Progenitor cell of endocrine pancreas (in vitro differentiated cells): ENCODE measurements at regions not wholly inside any gene's neighbourhood (a gene's known extent, or its start where the extent isn't known, plus 50 kb on each side); places are given as distances from the start of the nearest gene placed in this dataset.
"Not testable (repeated sequence)": the region's sequence is repeated elsewhere in the genome, so short reads cannot be mapped to it uniquely, and the experiment has no call there.

Experiments used
- DNase-seq: peaks from one replicate; pipeline ENCODE4 v3.0.0; 2021; ENCODE audit warnings: low spot score; ENCODE audit not compliant: unreplicated experiment
- H3K27ac Mint-ChIP-seq: 2 replicates; pipeline ENCODE4 v1.8.0; 2021; ENCODE audit warnings: mild to moderate bottlenecking, moderate library complexity, mixed read lengths
- H3K27me3 Mint-ChIP-seq: 2 replicates; pipeline ENCODE4 v1.8.0; 2021; ENCODE audit warnings: mixed read lengths
- H3K36me3 Mint-ChIP-seq: 2 replicates; pipeline ENCODE4 v1.8.0; 2022; ENCODE audit warnings: mixed read lengths; ENCODE audit not compliant: insufficient read depth
- H3K4me1 Mint-ChIP-seq: 2 replicates; pipeline ENCODE4 v1.8.0; 2021; ENCODE audit warnings: low read depth, mixed read lengths
- H3K4me3 Mint-ChIP-seq: 2 replicates; pipeline ENCODE4 v1.8.0; 2021; ENCODE audit warnings: low read depth, mild to moderate bottlenecking, moderate library complexity, mixed read lengths
- H3K9me3 Mint-ChIP-seq: 2 replicates; pipeline ENCODE4 v1.8.0; 2021; ENCODE audit warnings: low read depth, mixed read lengths
- TF ChIP-seq, protein P1 (sequence below): fragments of 200-600 bp; sonication (generic); IDR thresholded peaks from one replicate; pipeline ENCODE4 v1.5.0; 2021; ENCODE audit warnings: antibody characterized with exemption, mild to moderate bottlenecking; ENCODE audit not compliant: unreplicated experiment

DNA sequence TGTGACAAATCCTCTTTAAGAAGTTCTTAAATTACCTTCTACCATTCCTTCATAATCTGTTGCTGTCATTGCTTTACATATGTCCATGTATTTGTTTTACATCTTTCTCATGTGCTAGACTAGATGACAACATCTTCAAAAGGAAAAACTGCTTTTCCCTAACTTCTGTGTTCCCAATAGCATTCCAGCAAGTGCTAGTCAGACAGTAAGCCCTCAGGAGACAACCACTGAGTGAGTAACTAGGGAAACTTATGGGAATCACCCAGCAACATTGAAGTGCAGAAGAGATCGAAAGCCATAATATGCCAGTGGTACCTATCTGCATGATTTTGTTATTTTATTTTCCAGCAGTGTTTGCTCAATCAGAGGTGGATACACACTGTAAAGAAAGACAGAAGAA lies 889.7 kb upstream of the API5 start:
- H3K36me3 Mint-ChIP-seq, result no peaks in the 10 kb centered on the region
- no peak for DNase-seq
- no peaks in the 10 kb centered on the region for H3K27me3 Mint-ChIP-seq
- H3K4me1 Mint-ChIP-seq, result no peaks in the 10 kb centered on the region
- H3K27ac Mint-ChIP-seq, result no peak overlapping the region
- no peaks in the 10 kb centered on the region for H3K9me3 Mint-ChIP-seq
- TF ChIP-seq, protein P1, sequence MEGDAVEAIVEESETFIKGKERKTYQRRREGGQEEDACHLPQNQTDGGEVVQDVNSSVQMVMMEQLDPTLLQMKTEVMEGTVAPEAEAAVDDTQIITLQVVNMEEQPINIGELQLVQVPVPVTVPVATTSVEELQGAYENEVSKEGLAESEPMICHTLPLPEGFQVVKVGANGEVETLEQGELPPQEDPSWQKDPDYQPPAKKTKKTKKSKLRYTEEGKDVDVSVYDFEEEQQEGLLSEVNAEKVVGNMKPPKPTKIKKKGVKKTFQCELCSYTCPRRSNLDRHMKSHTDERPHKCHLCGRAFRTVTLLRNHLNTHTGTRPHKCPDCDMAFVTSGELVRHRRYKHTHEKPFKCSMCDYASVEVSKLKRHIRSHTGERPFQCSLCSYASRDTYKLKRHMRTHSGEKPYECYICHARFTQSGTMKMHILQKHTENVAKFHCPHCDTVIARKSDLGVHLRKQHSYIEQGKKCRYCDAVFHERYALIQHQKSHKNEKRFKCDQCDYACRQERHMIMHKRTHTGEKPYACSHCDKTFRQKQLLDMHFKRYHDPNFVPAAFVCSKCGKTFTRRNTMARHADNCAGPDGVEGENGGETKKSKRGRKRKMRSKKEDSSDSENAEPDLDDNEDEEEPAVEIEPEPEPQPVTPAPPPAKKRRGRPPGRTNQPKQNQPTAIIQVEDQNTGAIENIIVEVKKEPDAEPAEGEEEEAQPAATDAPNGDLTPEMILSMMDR, result no peak
- H3K4me3 Mint-ChIP-seq, result no peak overlapping the region

GRCh38 chr11:42434911-42435310 lies 876.9 kb upstream of the API5 start:
- H3K36me3 Mint-ChIP-seq, DNase-seq, H3K27ac Mint-ChIP-seq, H3K27me3 Mint-ChIP-seq, H3K4me1 Mint-ChIP-seq, H3K4me3 Mint-ChIP-seq: not testable (repeated sequence)
- peaks cover 11% of the 10 kb centered on the region for H3K9me3 Mint-ChIP-seq

DNA sequence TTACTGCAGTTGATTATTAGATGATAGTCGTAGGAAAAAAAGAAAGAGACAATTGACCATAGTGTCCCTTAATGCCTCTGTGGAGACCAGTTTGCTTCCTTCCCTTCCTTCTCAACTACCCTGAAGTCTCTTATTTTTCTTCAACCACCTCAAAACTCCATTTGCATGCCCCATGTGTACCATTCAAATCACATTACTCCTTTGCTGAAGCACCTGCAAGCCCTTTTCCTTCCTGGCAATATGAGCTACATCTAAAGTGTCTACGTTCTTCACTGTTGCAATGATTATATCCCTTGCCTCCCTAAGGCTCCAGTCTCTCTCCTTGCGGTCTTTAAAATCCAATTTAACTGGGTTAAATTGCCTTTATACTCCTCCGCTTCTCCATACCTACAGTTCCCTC lies 867.4 kb upstream of the API5 start:
- no peak overlapping the region for H3K27ac Mint-ChIP-seq
- H3K4me3 Mint-ChIP-seq, result no peak overlapping the region
- DNase-seq, result no peak
- no peaks in the 10 kb centered on the region for H3K27me3 Mint-ChIP-seq
- no peaks in the 10 kb centered on the region for H3K36me3 Mint-ChIP-seq
- H3K9me3 Mint-ChIP-seq, result peaks cover 4% of the 10 kb centered on the region
- TF ChIP-seq, protein P1, result no peak
- H3K4me1 Mint-ChIP-seq, result no peaks in the 10 kb centered on the region

DNA sequence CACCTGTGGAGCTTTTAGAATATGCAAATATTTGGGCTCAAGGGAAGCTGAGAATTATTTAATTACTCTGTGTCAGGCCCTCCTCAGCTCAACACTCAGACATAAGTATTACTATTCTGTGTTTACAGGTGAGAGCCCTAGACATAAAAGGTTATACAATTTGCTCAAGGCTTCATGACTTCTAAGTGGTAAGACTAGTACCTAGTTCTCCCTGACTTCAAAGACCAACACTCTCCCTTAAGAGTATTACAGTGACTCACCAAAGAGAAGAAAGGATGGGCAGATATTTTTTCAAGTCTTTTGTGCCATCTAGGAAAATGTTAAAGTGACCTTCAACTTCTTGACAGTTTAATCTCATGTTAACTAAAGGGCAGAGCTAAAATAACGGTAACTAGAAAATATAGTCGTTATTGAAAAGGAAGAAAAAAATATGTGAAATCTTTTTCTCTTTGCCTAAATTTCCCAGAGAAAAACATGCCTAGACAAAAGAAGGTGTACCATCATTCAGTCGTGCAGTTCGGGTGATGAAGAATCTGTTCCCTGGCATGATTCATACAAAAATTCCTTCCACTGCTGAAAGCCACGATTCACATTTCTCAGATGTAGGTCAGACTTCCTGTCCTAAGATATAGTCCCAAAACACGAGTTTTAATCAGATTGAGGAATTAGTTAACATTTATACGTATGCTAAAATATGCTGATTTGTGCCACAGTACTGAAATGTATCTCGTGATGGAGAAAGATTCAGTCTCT lies 849.1 kb upstream of the API5 start:
- H3K27ac Mint-ChIP-seq, result no peak overlapping the region
- H3K4me1 Mint-ChIP-seq, result no peaks in the 10 kb centered on the region
- no peaks in the 10 kb centered on the region for H3K36me3 Mint-ChIP-seq
- TF ChIP-seq, protein P1, result no peak
- no peaks in the 10 kb centered on the region for H3K9me3 Mint-ChIP-seq
- no peak overlapping the region for H3K4me3 Mint-ChIP-seq
- DNase-seq, result no peak
- H3K27me3 Mint-ChIP-seq, result no peaks in the 10 kb centered on the region

GRCh38 chr11:42465623-42466022 lies 846.2 kb upstream of the API5 start:
- H3K36me3 Mint-ChIP-seq, result no peaks in the 10 kb centered on the region
- no peaks in the 10 kb centered on the region for H3K27me3 Mint-ChIP-seq
- no peak for DNase-seq
- H3K9me3 Mint-ChIP-seq, result no peaks in the 10 kb centered on the region
- no peak overlapping the region for H3K27ac Mint-ChIP-seq
- TF ChIP-seq, protein P1, result no peak
- H3K4me3 Mint-ChIP-seq, result no peak overlapping the region
- no peaks in the 10 kb centered on the region for H3K4me1 Mint-ChIP-seq

DNA sequence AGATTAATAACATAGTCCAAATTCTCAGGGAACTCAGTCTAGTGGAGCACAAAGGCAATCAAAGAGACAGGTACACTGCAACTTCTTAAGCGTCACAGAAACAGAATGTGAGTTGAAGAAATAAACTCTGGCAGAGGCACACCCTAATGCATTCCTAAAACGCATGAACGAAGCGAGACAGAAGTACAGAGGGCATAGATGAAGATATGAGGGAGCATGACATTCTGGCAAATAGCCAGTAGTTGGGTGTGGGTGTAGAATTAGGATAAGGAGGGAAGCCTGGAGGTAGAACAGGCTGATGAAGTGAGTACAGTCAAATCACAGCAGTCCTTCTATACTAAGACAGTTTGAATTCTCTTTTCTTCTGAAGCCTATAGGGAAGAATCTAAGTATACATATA lies 838.7 kb upstream of the API5 start:
- TF ChIP-seq, protein P1, result no peak
- Mint-ChIP-seq H3K27ac (no peak overlapping the region), H3K9me3 (peaks cover 4% of the 10 kb centered on the region), H3K27me3 (no peaks in the 10 kb centered on the region), H3K4me1 (no peaks in the 10 kb centered on the region), H3K4me3 (no peak overlapping the region), H3K36me3 (no peaks in the 10 kb centered on the region)
- DNase-seq, result no peak
